Spleen (tissue), 11 donors: ENCODE measurements at regions not wholly inside any gene's neighbourhood (a gene's known extent, or its start where the extent isn't known, plus 50 kb on each side); places are given as distances from the start of the nearest gene placed in this dataset.

Experiments used
- DNase-seq: peaks from one replicate; pipeline ENCODE4 v3.0.0-alpha.2; 2020
- H3K27ac ChIP-seq, 8 donors: fragments of 200-600 bp; sonication (generic) in 7 of 8; 1 replicate in 4 of 8; 2 replicates in 4 of 8; pipeline versions ENCODE4 v1.5.0 to v1.8.0; 2016 to 2021; ENCODE audit warnings: inconsistent platforms in 4 of 8, mild to moderate bottlenecking in 4 of 8, moderate library complexity in 1 of 8
- H3K27me3 ChIP-seq, 7 donors: fragments of 200-600 bp; sonication (generic) in 6 of 7; replicated peaks in 1 of 7; 1 replicate in 4 of 7; 2 replicates in 3 of 7; pipeline versions ENCODE4 v1.5.0 to v1.8.0; 2016 to 2021; ENCODE audit warnings: inconsistent platforms in 3 of 7, mild to moderate bottlenecking in 1 of 7
- H3K36me3 ChIP-seq, 6 donors: fragments of 200-600 bp; sonication (generic) in 5 of 6; 1 replicate in 4 of 6; 2 replicates in 2 of 6; pipeline versions ENCODE4 v1.5.0 to v1.8.0; 2016 to 2021; ENCODE audit warnings: inconsistent platforms in 2 of 6
- H3K4me1 ChIP-seq, 6 donors: fragments of 200-600 bp; sonication (generic) in 5 of 6; 1 replicate in 3 of 6; 2 replicates in 3 of 6; pipeline versions ENCODE4 v1.5.0 to v1.8.0; 2016 to 2021; ENCODE audit warnings: inconsistent platforms in 3 of 6
- H3K4me3 ChIP-seq, 8 donors: fragments of 200-600 bp; sonication (generic) in 7 of 8; 1 replicate in 4 of 8; 2 replicates in 4 of 8; pipeline versions ENCODE4 v1.5.0 to v1.8.0; 2016 to 2021; ENCODE audit warnings: inconsistent platforms in 4 of 8, mild to moderate bottlenecking in 4 of 8, moderate library complexity in 2 of 8
- H3K9me3 ChIP-seq, 8 donors: fragments of 200-600 bp; sonication (generic) in 7 of 8; 1 replicate in 4 of 8; 2 replicates in 4 of 8; pipeline versions ENCODE4 v1.5.0 to v1.8.0; 2016 to 2021; ENCODE audit warnings: inconsistent platforms in 4 of 8
- POLR2A ChIP-seq, 3 donors: fragments of 450-650 bp; IDR thresholded peaks; one replicate each; pipeline ENCODE4 v1.5.1; 2017; ENCODE audit warnings: antibody characterized with exemption in 3 of 3, mild to moderate bottlenecking in 1 of 3
- POLR2AphosphoS5 ChIP-seq, 3 donors: sonication (generic); formaldehyde crosslinking; IDR thresholded peaks; one replicate each; pipeline ENCODE4 v1.5.1; 2017; ENCODE audit warnings: antibody characterized with exemption in 3 of 3
- WGBS, 5 donors: extraction: QIAGEN DNeasy Blood & Tissue Kit in 3 of 5; methylation state at CpG; one replicate each; pipeline versions ENCODE4 v1.1.5 to v1.1.7; 2013 to 2018; 5-methylcytosine and 5-hydroxymethylcytosine counted together
- intact Hi-C: fragments of 100-400 bp; cut with DNase I; formaldehyde crosslinking; loops from one replicate; pipeline ENCODE4 v1.15.0; 2023; ENCODE audit warnings: low total_unique reads
- TF ChIP-seq, protein P1 (sequence below), 11 experiments: fragments of 200-600 bp in 7 of 11; fragments of 450-650 bp in 4 of 11; sonication (generic) in 4 of 11; IDR thresholded peaks in 8 of 11; conservative IDR thresholded peaks in 3 of 11; 1 replicate in 7 of 11; 2 replicates in 4 of 11; pipeline versions ENCODE4 v1.4.0 to v1.8.0; 2016 to 2021; ENCODE audit warnings: antibody characterized with exemption in 11 of 11, inconsistent platforms in 4 of 11, mild to moderate bottlenecking in 1 of 11
- donor health status: healthy with polysubstance abuse.
- donor health status: DM: no; HTN: no; CAD: no; lungs with moderate emphysema.
- donor health status: DM: no; HTN: no; CAD: no.
- donor health status: Bipolar disorder and iron deficiency.
- donor health status: healthy.
- donor health status: DM: no; HTN: no; CAD: no.
- donor health status: DM: yes; HTN: yes; CAD: no.

- Histone ChIP-seq H3K27me3 (peaks cover 0 to 38% (median 7%) of the 10 kb centered on the region in 7 donors), H3K4me3 (no peak overlapping the region), H3K27ac (no peak overlapping the region), H3K4me1 (peaks cover 0 to 24% (median 18%) of the 10 kb centered on the region in 6 donors), H3K9me3 (peaks cover 0 to 19% (median 15%) of the 10 kb centered on the region in 8 donors), H3K36me3 (no peaks in the 10 kb centered on the region)
- intact Hi-C loops = no loop called here
- no peak for DNase-seq
- 21 to 50% (median 32%) methylated on average over 2 of the region's 2 CpGs for WGBS, 5 donors
- TF ChIP-seq POLR2A (IDR thresholded peaks at IDR 0.05) (no peak), POLR2AphosphoS5 (IDR thresholded peaks at IDR 0.05) (no peak)
- TF ChIP-seq, protein P1, sequence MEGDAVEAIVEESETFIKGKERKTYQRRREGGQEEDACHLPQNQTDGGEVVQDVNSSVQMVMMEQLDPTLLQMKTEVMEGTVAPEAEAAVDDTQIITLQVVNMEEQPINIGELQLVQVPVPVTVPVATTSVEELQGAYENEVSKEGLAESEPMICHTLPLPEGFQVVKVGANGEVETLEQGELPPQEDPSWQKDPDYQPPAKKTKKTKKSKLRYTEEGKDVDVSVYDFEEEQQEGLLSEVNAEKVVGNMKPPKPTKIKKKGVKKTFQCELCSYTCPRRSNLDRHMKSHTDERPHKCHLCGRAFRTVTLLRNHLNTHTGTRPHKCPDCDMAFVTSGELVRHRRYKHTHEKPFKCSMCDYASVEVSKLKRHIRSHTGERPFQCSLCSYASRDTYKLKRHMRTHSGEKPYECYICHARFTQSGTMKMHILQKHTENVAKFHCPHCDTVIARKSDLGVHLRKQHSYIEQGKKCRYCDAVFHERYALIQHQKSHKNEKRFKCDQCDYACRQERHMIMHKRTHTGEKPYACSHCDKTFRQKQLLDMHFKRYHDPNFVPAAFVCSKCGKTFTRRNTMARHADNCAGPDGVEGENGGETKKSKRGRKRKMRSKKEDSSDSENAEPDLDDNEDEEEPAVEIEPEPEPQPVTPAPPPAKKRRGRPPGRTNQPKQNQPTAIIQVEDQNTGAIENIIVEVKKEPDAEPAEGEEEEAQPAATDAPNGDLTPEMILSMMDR (IDR thresholded peaks at IDR 0.05 in 8 of 11, conservative IDR thresholded peaks at IDR 0.05 in 3 of 11) = no peak
Observed at GRCh38 chr16:86018071-86018470, 119.1 kb downstream of the IRF8 start.

DNA sequence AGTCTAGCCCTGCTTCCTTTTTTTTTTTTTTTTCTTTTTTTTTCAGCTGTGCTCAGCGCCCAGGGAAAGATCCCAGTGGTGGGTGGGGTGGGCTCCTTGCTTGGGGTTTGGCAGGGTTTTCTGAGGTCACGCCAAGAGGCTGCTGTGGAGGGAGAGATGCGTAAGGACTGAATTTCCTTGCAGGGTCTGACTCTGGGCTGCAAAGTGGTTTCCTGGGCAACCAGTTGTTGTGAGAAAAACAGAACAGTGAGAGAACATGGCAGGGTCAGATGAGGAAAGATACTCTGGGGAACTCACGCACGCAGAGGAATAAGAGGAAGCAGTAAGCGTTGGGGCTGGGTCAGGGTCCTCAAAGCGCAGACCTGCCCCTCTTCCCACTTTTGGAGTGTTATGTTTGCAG lies 119.5 kb downstream of the IRF8 start:
- 4 to 10% (median 6%) methylated on average over 7 of the region's 7 CpGs for WGBS, 5 donors
- DNase-seq = no peak
- Histone ChIP-seq H3K9me3 (peaks cover 0 to 24% (median 19%) of the 10 kb centered on the region in 8 donors), H3K27ac (no peak overlapping the region), H3K4me3 (no peak overlapping the region), H3K4me1 (peaks cover 0 to 24% (median 18%) of the 10 kb centered on the region in 6 donors), H3K27me3 (peaks cover 0 to 38% (median 7%) of the 10 kb centered on the region in 7 donors), H3K36me3 (no peaks in the 10 kb centered on the region)
- TF ChIP-seq, protein P1 (IDR thresholded peaks at IDR 0.05 in 8 of 11, conservative IDR thresholded peaks at IDR 0.05 in 3 of 11) = no peak
- TF ChIP-seq POLR2A (IDR thresholded peaks at IDR 0.05) (no peak), POLR2AphosphoS5 (IDR thresholded peaks at IDR 0.05) (no peak)
- intact Hi-C loops = no loop called here

DNA sequence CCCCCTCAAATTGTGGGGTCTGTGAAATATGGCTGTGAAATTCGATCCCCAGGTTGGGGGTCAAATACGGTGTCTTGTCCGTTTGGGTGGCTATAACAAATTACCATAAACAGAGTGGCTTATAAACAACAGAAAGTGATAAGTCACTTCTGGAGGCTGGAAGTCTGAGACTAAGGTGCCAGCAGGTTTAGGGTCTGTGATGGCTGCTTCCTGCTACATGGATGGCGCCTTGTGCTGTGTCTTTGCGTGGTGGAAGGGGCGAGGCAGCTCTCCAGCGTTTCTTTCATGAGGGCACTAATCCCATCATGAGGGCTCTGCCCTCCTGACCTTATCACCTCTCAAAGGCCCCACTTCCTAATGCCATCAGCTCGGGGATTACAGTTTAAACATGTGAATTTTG lies 120.0 kb downstream of the IRF8 start:
- Histone ChIP-seq H3K27me3 (peaks cover 0 to 38% (median 7%) of the 10 kb centered on the region in 7 donors), H3K9me3 (peaks cover 0 to 28% (median 24%) of the 10 kb centered on the region in 8 donors), H3K4me1 (peaks cover 0 to 24% (median 18%) of the 10 kb centered on the region in 6 donors), H3K4me3 (no peak overlapping the region), H3K36me3 (no peaks in the 10 kb centered on the region), H3K27ac (no peak overlapping the region)
- intact Hi-C loops = no loop called here
- 65 to 72% (median 69%) methylated on average over 4 to 8 of the region's 8 CpGs for WGBS, 5 donors
- no peak for DNase-seq
- TF ChIP-seq POLR2AphosphoS5 (IDR thresholded peaks at IDR 0.05) (no peak), POLR2A (IDR thresholded peaks at IDR 0.05) (no peak)
- TF ChIP-seq, protein P1 (IDR thresholded peaks at IDR 0.05 in 8 of 11, conservative IDR thresholded peaks at IDR 0.05 in 3 of 11) = no peak

DNA sequence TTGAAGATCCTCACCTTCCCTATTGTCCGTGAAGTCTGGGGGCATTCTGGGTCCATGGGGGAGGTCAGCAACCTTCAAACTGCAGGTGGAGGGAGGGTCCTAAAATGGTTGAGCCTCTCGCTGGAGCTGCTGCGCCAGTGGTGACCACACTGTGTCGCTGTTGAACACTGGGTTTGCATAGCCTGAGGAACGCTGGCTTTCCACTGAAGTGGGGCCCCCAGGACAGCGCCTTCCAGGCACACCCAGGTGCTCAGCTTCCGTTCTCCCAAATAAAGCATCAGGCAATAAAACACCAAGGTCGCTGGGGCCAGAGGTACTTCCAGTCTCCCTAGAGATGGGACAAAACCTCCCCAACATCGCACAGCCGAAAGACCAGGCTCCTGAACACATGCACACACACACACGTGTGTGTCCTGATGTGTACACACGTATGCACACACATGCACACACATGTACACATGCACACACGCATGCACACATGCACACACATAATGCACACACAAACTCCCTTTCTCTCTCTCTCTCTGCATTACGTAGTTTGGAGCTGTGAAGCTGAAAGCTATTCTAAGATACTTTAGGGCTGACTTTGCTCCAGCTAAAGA lies 120.6 kb downstream of the IRF8 start:
- TF ChIP-seq POLR2A (IDR thresholded peaks at IDR 0.05) (no peak), POLR2AphosphoS5 (IDR thresholded peaks at IDR 0.05) (no peak)
- TF ChIP-seq, protein P1 (IDR thresholded peaks at IDR 0.05 in 8 of 11, conservative IDR thresholded peaks at IDR 0.05 in 3 of 11) = no peak
- Histone ChIP-seq H3K4me1 (peaks cover 0 to 24% (median 18%) of the 10 kb centered on the region in 6 donors), H3K27ac (no peak overlapping the region), H3K4me3 (no peak overlapping the region), H3K27me3 (peaks cover 0 to 38% (median 7%) of the 10 kb centered on the region in 7 donors), H3K9me3 (peaks cover 0 to 34% (median 30%) of the 10 kb centered on the region in 8 donors), H3K36me3 (no peaks in the 10 kb centered on the region)
- no peak for DNase-seq
- WGBS, 5 donors = 62 to 81% (median 71%) methylated on average over 10 to 14 of the region's 14 CpGs
- intact Hi-C loops = no loop called here
